Panc1 (cell line): ENCODE measurements at regions not wholly inside any gene's neighbourhood (a gene's known extent, or its start where the extent isn't known, plus 50 kb on each side); places are given as distances from the start of the nearest gene placed in this dataset.
"Not testable (repeated sequence)": the region's sequence is repeated elsewhere in the genome, so short reads cannot be mapped to it uniquely, and the experiment has no call there.

Experiments
- POLR2AphosphoS5 ChIP-seq: IDR thresholded peaks from 2 replicates; pipeline ENCODE4 v1.6.1; 2012; ENCODE audit warnings: mild to moderate bottlenecking, low read depth, low read length, moderate library complexity
- SIN3A ChIP-seq: IDR thresholded peaks from 2 replicates; pipeline ENCODE4 v1.6.1; 2012; ENCODE audit warnings: low read depth, mild to moderate bottlenecking, low read length, moderate library complexity, borderline replicate concordance; ENCODE audit not compliant: insufficient read depth
- TCF7L2 ChIP-seq: IDR thresholded peaks from 2 replicates; pipeline ENCODE4 v1.6.1; 2011; ENCODE audit warnings: mild to moderate bottlenecking, low read depth, low read length, inconsistent platforms
- TF ChIP-seq, protein P1 (sequence below): fragments of 450-650 bp; IDR thresholded peaks from 2 replicates; pipeline ENCODE4 v1.5.1; 2017; ENCODE audit warnings: mild to moderate bottlenecking
- TF ChIP-seq, protein P2 (sequence below), 2 experiments: IDR thresholded peaks; 2 replicates each; pipeline ENCODE4 v1.6.1; 2011 to 2012; ENCODE audit warnings: low read depth in 2 of 2, control low read depth in 1 of 2, low read length in 1 of 2, mild to moderate bottlenecking in 1 of 2, moderate library complexity in 1 of 2; ENCODE audit not compliant: insufficient read depth in 1 of 2

DNA sequence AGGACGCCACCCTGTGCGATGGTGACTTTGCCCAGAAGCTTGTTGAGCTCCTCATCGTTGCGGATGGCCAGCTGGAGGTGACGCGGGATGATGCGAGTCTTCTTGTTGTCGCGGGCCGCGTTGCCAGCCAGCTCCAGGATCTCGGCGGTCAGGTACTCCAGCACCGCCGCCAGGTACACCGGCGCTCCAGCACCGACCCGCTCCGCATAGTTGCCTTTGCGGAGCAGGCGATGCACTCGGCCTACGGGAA lies 97.9 kb downstream of the OR2B2 start:
- TF ChIP-seq, protein P1, sequence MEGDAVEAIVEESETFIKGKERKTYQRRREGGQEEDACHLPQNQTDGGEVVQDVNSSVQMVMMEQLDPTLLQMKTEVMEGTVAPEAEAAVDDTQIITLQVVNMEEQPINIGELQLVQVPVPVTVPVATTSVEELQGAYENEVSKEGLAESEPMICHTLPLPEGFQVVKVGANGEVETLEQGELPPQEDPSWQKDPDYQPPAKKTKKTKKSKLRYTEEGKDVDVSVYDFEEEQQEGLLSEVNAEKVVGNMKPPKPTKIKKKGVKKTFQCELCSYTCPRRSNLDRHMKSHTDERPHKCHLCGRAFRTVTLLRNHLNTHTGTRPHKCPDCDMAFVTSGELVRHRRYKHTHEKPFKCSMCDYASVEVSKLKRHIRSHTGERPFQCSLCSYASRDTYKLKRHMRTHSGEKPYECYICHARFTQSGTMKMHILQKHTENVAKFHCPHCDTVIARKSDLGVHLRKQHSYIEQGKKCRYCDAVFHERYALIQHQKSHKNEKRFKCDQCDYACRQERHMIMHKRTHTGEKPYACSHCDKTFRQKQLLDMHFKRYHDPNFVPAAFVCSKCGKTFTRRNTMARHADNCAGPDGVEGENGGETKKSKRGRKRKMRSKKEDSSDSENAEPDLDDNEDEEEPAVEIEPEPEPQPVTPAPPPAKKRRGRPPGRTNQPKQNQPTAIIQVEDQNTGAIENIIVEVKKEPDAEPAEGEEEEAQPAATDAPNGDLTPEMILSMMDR, result not testable (repeated sequence)
- not testable (repeated sequence) for TF ChIP-seq TCF7L2, POLR2AphosphoS5, SIN3A
- TF ChIP-seq, protein P2, sequence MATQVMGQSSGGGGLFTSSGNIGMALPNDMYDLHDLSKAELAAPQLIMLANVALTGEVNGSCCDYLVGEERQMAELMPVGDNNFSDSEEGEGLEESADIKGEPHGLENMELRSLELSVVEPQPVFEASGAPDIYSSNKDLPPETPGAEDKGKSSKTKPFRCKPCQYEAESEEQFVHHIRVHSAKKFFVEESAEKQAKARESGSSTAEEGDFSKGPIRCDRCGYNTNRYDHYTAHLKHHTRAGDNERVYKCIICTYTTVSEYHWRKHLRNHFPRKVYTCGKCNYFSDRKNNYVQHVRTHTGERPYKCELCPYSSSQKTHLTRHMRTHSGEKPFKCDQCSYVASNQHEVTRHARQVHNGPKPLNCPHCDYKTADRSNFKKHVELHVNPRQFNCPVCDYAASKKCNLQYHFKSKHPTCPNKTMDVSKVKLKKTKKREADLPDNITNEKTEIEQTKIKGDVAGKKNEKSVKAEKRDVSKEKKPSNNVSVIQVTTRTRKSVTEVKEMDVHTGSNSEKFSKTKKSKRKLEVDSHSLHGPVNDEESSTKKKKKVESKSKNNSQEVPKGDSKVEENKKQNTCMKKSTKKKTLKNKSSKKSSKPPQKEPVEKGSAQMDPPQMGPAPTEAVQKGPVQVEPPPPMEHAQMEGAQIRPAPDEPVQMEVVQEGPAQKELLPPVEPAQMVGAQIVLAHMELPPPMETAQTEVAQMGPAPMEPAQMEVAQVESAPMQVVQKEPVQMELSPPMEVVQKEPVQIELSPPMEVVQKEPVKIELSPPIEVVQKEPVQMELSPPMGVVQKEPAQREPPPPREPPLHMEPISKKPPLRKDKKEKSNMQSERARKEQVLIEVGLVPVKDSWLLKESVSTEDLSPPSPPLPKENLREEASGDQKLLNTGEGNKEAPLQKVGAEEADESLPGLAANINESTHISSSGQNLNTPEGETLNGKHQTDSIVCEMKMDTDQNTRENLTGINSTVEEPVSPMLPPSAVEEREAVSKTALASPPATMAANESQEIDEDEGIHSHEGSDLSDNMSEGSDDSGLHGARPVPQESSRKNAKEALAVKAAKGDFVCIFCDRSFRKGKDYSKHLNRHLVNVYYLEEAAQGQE (IDR thresholded peaks at IDR 0.05; ENCODE audit: insufficient read depth in 1 of 2, low read depth in 2 of 2, low read length in 1 of 2), result not testable (repeated sequence)
